ENCODE measurements at regions not wholly inside any gene's neighbourhood (a gene's known extent, or its start where the extent isn't known, plus 50 kb on each side); places are given as distances from the start of the nearest gene placed in this dataset.

DNA sequence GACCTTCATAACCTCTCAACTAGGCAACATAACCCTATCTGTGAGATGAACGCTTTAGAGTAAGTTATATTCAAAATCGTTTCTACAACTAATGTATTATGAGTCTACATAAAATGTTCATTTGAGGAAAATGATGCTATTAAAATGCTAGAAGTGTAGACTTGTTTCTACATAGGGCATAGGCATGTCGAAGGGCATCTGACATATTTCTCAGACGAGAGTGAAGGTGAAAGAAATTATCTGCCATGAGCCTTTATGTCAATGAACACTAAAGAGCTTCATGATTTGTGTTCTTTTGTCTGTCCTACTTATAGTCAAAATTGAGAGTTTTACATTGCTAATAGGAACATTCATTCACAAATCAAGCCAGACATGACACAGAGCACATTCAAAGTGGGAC is 811.8 kb downstream of the RAB28 start:
- Histone ChIP-seq H2AFZ (no peak overlapping the region), H3K4me3 (no peak overlapping the region), H3K79me2 (replicated peaks; ENCODE audit: insufficient read depth) (no peaks in the 10 kb centered on the region), H3K4me2 (no peak overlapping the region), H3K27me3 (ENCODE audit: insufficient read depth) (no peaks in the 10 kb centered on the region), H3K4me1 (ENCODE audit: insufficient read depth) (peaks cover 8% of the 10 kb centered on the region; the same call in 1 of the 2 replicates), H3K27ac (ENCODE audit: low read depth) (no peak overlapping the region), H3K36me3 (ENCODE audit: insufficient read depth) (no peaks in the 10 kb centered on the region; the same call in 1 of the 2 replicates), H3F3A (replicated peaks; ENCODE audit: low read depth) (no peaks in the 10 kb centered on the region), H4K20me1 (replicated peaks; ENCODE audit: insufficient read depth) (no peaks in the 10 kb centered on the region), H3K9me2 (ENCODE audit: insufficient read depth) (0 out of 2 replicates have a peak, but pooled peaks cover 3% of the 10 kb centered on the region)
- peaks cover 4% of the 10 kb centered on the region for H3K27me3 Mint-ChIP-seq (ENCODE audit: insufficient read depth, low read depth, poor library complexity)
- H3K9me3 Mint-ChIP-seq, result peaks cover 24% of the 10 kb centered on the region
- TF ChIP-seq CREB1 (CRISPR knock-in tag; IDR thresholded peaks at IDR 0.05; ENCODE audit: low read depth), result no peak
- TF ChIP-seq NANOG (IDR thresholded peaks at IDR 0.05; ENCODE audit: borderline replicate concordance), result no peak
- TF ChIP-seq JUNB (IDR thresholded peaks at IDR 0.05; ENCODE audit: unreplicated experiment), result no peak
- no peak for DNase-seq (ENCODE audit: low spot score)
- peaks cover 14% of the 10 kb centered on the region; the same call in 2 of the 3 replicates for H3K36me3 Mint-ChIP-seq (ENCODE audit: low read depth)
- H3K4me1 Mint-ChIP-seq, result no peaks in the 10 kb centered on the region; the same call in 2 of the 3 replicates
- no peak overlapping the region for H3K4me3 Mint-ChIP-seq
- H3K27ac Mint-ChIP-seq, result no peak overlapping the region
- ATAC-seq, result no peak

DNA sequence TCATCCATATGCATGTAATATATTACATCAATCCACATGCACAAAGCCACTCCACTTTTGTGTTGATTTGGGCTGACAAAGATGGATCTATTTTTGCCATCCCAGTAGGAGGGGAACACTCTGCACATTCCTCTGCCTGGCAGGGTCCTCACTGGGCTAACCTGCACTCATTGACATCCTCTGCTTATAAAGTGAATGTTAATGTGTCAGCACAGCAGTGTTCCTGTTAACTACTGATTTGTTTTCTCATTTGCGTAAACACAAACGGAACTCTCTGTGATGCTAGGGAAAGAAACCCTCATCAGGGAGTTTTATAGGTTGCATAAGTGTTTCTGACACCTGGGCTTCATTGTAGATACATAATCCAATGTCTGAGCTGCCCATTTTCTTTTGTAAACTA is 826.0 kb downstream of the RAB28 start:
- Histone ChIP-seq H3K4me2 (peak overlapping the region; percentile 5; the same call in 1 of the 2 replicates), H4K20me1 (replicated peaks; ENCODE audit: insufficient read depth) (no peaks in the 10 kb centered on the region), H3K27me3 (ENCODE audit: insufficient read depth) (no peaks in the 10 kb centered on the region), H3K9me2 (ENCODE audit: insufficient read depth) (no peaks in the 10 kb centered on the region), H3K36me3 (ENCODE audit: insufficient read depth) (no peaks in the 10 kb centered on the region), H3K4me1 (ENCODE audit: insufficient read depth) (no peaks in the 10 kb centered on the region), H3K79me2 (replicated peaks; ENCODE audit: insufficient read depth) (no peaks in the 10 kb centered on the region), H3K4me3 (no peak overlapping the region), H2AFZ (no peak overlapping the region), H3F3A (replicated peaks; ENCODE audit: low read depth) (no peaks in the 10 kb centered on the region), H3K27ac (ENCODE audit: low read depth) (no peak overlapping the region)
- H3K27ac Mint-ChIP-seq, result no peak overlapping the region
- H3K36me3 Mint-ChIP-seq (ENCODE audit: low read depth), result peaks cover 13% of the 10 kb centered on the region; the same call in 2 of the 3 replicates
- no peak overlapping the region for H3K4me3 Mint-ChIP-seq
- DNase-seq (ENCODE audit: low spot score) (peak; percentile 19), ATAC-seq (peak; percentile 44)
- TF ChIP-seq, protein P1, sequence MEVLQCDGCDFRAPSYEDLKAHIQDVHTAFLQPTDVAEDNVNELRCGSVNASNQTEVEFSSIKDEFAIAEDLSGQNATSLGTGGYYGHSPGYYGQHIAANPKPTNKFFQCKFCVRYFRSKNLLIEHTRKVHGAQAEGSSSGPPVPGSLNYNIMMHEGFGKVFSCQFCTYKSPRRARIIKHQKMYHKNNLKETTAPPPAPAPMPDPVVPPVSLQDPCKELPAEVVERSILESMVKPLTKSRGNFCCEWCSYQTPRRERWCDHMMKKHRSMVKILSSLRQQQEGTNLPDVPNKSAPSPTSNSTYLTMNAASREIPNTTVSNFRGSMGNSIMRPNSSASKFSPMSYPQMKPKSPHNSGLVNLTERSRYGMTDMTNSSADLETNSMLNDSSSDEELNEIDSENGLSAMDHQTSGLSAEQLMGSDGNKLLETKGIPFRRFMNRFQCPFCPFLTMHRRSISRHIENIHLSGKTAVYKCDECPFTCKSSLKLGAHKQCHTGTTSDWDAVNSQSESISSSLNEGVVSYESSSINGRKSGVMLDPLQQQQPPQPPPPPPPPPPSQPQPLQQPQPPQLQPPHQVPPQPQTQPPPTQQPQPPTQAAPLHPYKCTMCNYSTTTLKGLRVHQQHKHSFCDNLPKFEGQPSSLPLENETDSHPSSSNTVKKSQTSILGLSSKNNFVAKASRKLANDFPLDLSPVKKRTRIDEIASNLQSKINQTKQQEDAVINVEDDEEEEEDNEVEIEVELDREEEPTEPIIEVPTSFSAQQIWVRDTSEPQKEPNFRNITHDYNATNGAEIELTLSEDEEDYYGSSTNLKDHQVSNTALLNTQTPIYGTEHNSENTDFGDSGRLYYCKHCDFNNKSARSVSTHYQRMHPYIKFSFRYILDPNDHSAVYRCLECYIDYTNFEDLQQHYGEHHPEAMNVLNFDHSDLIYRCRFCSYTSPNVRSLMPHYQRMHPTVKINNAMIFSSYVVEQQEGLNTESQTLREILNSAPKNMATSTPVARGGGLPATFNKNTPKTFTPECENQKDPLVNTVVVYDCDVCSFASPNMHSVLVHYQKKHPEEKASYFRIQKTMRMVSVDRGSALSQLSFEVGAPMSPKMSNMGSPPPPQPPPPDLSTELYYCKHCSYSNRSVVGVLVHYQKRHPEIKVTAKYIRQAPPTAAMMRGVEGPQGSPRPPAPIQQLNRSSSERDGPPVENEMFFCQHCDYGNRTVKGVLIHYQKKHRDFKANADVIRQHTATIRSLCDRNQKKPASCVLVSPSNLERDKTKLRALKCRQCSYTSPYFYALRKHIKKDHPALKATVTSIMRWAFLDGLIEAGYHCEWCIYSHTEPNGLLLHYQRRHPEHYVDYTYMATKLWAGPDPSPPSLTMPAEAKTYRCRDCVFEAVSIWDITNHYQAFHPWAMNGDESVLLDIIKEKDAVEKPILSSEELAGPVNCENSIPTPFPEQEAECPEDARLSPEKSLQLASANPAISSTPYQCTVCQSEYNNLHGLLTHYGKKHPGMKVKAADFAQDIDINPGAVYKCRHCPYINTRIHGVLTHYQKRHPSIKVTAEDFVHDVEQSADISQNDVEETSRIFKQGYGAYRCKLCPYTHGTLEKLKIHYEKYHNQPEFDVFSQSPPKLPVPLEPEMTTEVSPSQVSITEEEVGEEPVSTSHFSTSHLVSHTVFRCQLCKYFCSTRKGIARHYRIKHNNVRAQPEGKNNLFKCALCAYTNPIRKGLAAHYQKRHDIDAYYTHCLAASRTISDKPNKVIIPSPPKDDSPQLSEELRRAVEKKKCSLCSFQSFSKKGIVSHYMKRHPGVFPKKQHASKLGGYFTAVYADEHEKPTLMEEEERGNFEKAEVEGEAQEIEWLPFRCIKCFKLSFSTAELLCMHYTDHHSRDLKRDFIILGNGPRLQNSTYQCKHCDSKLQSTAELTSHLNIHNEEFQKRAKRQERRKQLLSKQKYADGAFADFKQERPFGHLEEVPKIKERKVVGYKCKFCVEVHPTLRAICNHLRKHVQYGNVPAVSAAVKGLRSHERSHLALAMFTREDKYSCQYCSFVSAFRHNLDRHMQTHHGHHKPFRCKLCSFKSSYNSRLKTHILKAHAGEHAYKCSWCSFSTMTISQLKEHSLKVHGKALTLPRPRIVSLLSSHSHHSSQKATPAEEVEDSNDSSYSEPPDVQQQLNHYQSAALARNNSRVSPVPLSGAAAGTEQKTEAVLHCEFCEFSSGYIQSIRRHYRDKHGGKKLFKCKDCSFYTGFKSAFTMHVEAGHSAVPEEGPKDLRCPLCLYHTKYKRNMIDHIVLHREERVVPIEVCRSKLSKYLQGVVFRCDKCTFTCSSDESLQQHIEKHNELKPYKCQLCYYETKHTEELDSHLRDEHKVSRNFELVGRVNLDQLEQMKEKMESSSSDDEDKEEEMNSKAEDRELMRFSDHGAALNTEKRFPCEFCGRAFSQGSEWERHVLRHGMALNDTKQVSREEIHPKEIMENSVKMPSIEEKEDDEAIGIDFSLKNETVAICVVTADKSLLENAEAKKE (CRISPR knock-in tag; IDR thresholded peaks at IDR 0.05), result no peak
- peaks cover 13% of the 10 kb centered on the region for H3K4me1 Mint-ChIP-seq
- H3K27me3 Mint-ChIP-seq (ENCODE audit: insufficient read depth, low read depth, poor library complexity), result peaks cover 3% of the 10 kb centered on the region
- peaks cover 30% of the 10 kb centered on the region for H3K9me3 Mint-ChIP-seq
